ENCODE measurements at regions not wholly inside any gene's neighbourhood (a gene's known extent, or its start where the extent isn't known, plus 50 kb on each side); places are given as distances from the start of the nearest gene placed in this dataset.

- H3K4me3 ChIP-seq (ENCODE audit: low read depth, low read length) = no peak overlapping the region
- H3K27ac ChIP-seq (ENCODE audit: low read depth, low read length) = no peak overlapping the region
- H3K9me3 ChIP-seq (ENCODE audit: control insufficient read depth, insufficient read depth, low read length) = no peaks in the 10 kb centered on the region
- peaks cover 12% of the 10 kb centered on the region; the same call in 1 of the 2 replicates for H3K4me1 ChIP-seq (ENCODE audit: control insufficient read depth, insufficient read depth, low read length)
- no peaks in the 10 kb centered on the region for H3K36me3 ChIP-seq (ENCODE audit: control insufficient read depth, insufficient read depth, low read length)
- H3K27me3 ChIP-seq (ENCODE audit: control insufficient read depth, insufficient read depth, low read length) = no peaks in the 10 kb centered on the region
- H3K9ac ChIP-seq (ENCODE audit: low read depth, low read length) = no peak overlapping the region
Observed at GRCh38 chr9:23567516-23568165, 258.4 kb downstream of the ELAVL2 start.

- no peaks in the 10 kb centered on the region for H3K9me3 ChIP-seq (ENCODE audit: control insufficient read depth, insufficient read depth, low read length)
- H3K36me3 ChIP-seq (ENCODE audit: control insufficient read depth, insufficient read depth, low read length) = no peaks in the 10 kb centered on the region
- no peaks in the 10 kb centered on the region for H3K27me3 ChIP-seq (ENCODE audit: control insufficient read depth, insufficient read depth, low read length)
- H3K9ac ChIP-seq (ENCODE audit: low read depth, low read length) = no peak overlapping the region
- no peak overlapping the region for H3K4me3 ChIP-seq (ENCODE audit: low read depth, low read length)
- peaks cover 8% of the 10 kb centered on the region; the same call in 1 of the 2 replicates for H3K4me1 ChIP-seq (ENCODE audit: control insufficient read depth, insufficient read depth, low read length)
- no peak overlapping the region for H3K27ac ChIP-seq (ENCODE audit: low read depth, low read length)
Observed at GRCh38 chr9:23571414-23572104, 254.5 kb downstream of the ELAVL2 start.

- H3K9ac ChIP-seq (ENCODE audit: low read depth, low read length) = no peak overlapping the region
- H3K27me3 ChIP-seq (ENCODE audit: control insufficient read depth, insufficient read depth, low read length) = no peaks in the 10 kb centered on the region
- peaks cover 8% of the 10 kb centered on the region; the same call in 1 of the 2 replicates for H3K4me1 ChIP-seq (ENCODE audit: control insufficient read depth, insufficient read depth, low read length)
- H3K27ac ChIP-seq (ENCODE audit: low read depth, low read length) = no peak overlapping the region
- H3K9me3 ChIP-seq (ENCODE audit: control insufficient read depth, insufficient read depth, low read length) = no peaks in the 10 kb centered on the region
- no peaks in the 10 kb centered on the region for H3K36me3 ChIP-seq (ENCODE audit: control insufficient read depth, insufficient read depth, low read length)
- H3K4me3 ChIP-seq (ENCODE audit: low read depth, low read length) = no peak overlapping the region
Observed at GRCh38 chr9:23573800-23574199, 252.2 kb downstream of the ELAVL2 start.

GRCh38 chr9:23577611-23578010 is 248.4 kb downstream of the ELAVL2 start:
- Histone ChIP-seq H3K4me3 (ENCODE audit: low read depth, low read length) (no peak overlapping the region), H3K9me3 (ENCODE audit: control insufficient read depth, insufficient read depth, low read length) (no peaks in the 10 kb centered on the region), H3K9ac (ENCODE audit: low read depth, low read length) (no peak overlapping the region), H3K27me3 (ENCODE audit: control insufficient read depth, insufficient read depth, low read length) (no peaks in the 10 kb centered on the region), H3K27ac (ENCODE audit: low read depth, low read length) (no peak overlapping the region), H3K36me3 (ENCODE audit: control insufficient read depth, insufficient read depth, low read length) (no peaks in the 10 kb centered on the region), H3K4me1 (ENCODE audit: control insufficient read depth, insufficient read depth, low read length) (no peaks in the 10 kb centered on the region; the same call in 1 of the 2 replicates)

GRCh38 chr9:23581931-23582330 is 244.1 kb downstream of the ELAVL2 start:
- H3K9ac ChIP-seq (ENCODE audit: low read depth, low read length) = no peak overlapping the region
- no peaks in the 10 kb centered on the region for H3K9me3 ChIP-seq (ENCODE audit: control insufficient read depth, insufficient read depth, low read length)
- H3K36me3 ChIP-seq (ENCODE audit: control insufficient read depth, insufficient read depth, low read length) = no peaks in the 10 kb centered on the region
- no peak overlapping the region for H3K27ac ChIP-seq (ENCODE audit: low read depth, low read length)
- no peaks in the 10 kb centered on the region for H3K4me1 ChIP-seq (ENCODE audit: control insufficient read depth, insufficient read depth, low read length)
- no peaks in the 10 kb centered on the region for H3K27me3 ChIP-seq (ENCODE audit: control insufficient read depth, insufficient read depth, low read length)
- H3K4me3 ChIP-seq (ENCODE audit: low read depth, low read length) = no peak overlapping the region

- Histone ChIP-seq H3K27me3 (ENCODE audit: control insufficient read depth, insufficient read depth, low read length) (no peaks in the 10 kb centered on the region), H3K27ac (ENCODE audit: low read depth, low read length) (no peak overlapping the region), H3K4me1 (ENCODE audit: control insufficient read depth, insufficient read depth, low read length) (no peaks in the 10 kb centered on the region), H3K9me3 (ENCODE audit: control insufficient read depth, insufficient read depth, low read length) (no peaks in the 10 kb centered on the region), H3K36me3 (ENCODE audit: control insufficient read depth, insufficient read depth, low read length) (no peaks in the 10 kb centered on the region), H3K9ac (ENCODE audit: low read depth, low read length) (no peak overlapping the region), H3K4me3 (ENCODE audit: low read depth, low read length) (no peak overlapping the region)
Observed at GRCh38 chr9:23582836-23583235, 243.2 kb downstream of the ELAVL2 start.

DNA sequence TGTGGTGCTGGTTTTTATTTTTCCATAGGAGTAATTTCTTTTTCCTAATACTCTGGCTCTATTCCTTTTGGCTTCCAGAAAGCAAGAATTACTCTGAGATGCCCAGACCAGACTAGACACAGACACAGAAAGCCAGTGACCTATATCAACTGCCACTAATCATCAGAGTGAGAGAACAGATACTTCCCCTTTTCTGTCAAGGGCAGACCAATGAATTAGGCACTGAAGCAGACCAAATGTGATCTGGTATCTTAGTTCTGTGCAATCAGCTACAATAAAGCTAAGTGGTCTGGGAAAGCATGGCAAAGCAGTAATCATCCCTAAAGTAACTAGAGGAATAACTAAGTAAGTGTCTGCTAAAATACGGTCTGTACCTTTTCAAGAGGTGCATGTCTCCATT is 239.1 kb downstream of the ELAVL2 start:
- H3K4me3 ChIP-seq (ENCODE audit: low read depth, low read length) = no peak overlapping the region
- peaks cover 13% of the 10 kb centered on the region for H3K4me1 ChIP-seq (ENCODE audit: control insufficient read depth, insufficient read depth, low read length)
- H3K9ac ChIP-seq (ENCODE audit: low read depth, low read length) = no peak overlapping the region
- no peak overlapping the region for H3K27ac ChIP-seq (ENCODE audit: low read depth, low read length)
- no peaks in the 10 kb centered on the region for H3K36me3 ChIP-seq (ENCODE audit: control insufficient read depth, insufficient read depth, low read length)
- no peaks in the 10 kb centered on the region for H3K27me3 ChIP-seq (ENCODE audit: control insufficient read depth, insufficient read depth, low read length)
- no peaks in the 10 kb centered on the region for H3K9me3 ChIP-seq (ENCODE audit: control insufficient read depth, insufficient read depth, low read length)

- Histone ChIP-seq H3K9ac (ENCODE audit: low read depth, low read length) (no peak overlapping the region), H3K9me3 (ENCODE audit: control insufficient read depth, insufficient read depth, low read length) (no peaks in the 10 kb centered on the region), H3K4me3 (ENCODE audit: low read depth, low read length) (no peak overlapping the region), H3K27ac (ENCODE audit: low read depth, low read length) (no peak overlapping the region), H3K4me1 (ENCODE audit: control insufficient read depth, insufficient read depth, low read length) (peaks cover 15% of the 10 kb centered on the region), H3K27me3 (ENCODE audit: control insufficient read depth, insufficient read depth, low read length) (no peaks in the 10 kb centered on the region), H3K36me3 (ENCODE audit: control insufficient read depth, insufficient read depth, low read length) (no peaks in the 10 kb centered on the region)
Observed at GRCh38 chr9:23587433-23587832, 238.6 kb downstream of the ELAVL2 start.

DNA sequence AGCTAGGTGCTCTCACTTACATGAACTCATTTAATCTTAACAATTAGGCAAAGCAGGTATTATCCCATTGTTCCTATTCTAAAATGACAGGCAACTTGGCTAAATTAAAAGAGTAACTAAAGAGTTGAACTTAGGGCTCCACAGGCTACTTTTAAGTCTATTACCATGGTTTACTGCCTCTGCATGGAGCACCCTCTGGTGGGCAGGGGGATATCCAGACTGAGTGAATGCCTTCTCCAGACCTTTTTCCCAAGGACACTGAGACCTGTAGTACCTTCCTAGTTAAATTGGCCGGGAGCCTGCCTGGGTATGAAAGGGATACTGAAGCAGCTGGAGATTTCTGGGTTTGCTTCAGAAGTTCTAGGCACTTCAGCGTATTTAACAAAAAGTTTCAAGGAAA is 238.1 kb downstream of the ELAVL2 start:
- Histone ChIP-seq H3K27ac (ENCODE audit: low read depth, low read length) (no peak overlapping the region), H3K4me1 (ENCODE audit: control insufficient read depth, insufficient read depth, low read length) (peaks cover 15% of the 10 kb centered on the region), H3K36me3 (ENCODE audit: control insufficient read depth, insufficient read depth, low read length) (no peaks in the 10 kb centered on the region), H3K9me3 (ENCODE audit: control insufficient read depth, insufficient read depth, low read length) (no peaks in the 10 kb centered on the region), H3K9ac (ENCODE audit: low read depth, low read length) (no peak overlapping the region), H3K27me3 (ENCODE audit: control insufficient read depth, insufficient read depth, low read length) (no peaks in the 10 kb centered on the region), H3K4me3 (ENCODE audit: low read depth, low read length) (no peak overlapping the region)

GRCh38 chr9:23590276-23591000 is 235.6 kb downstream of the ELAVL2 start:
- Histone ChIP-seq H3K4me1 (ENCODE audit: control insufficient read depth, insufficient read depth, low read length) (peaks cover 15% of the 10 kb centered on the region), H3K9ac (ENCODE audit: low read depth, low read length) (no peak overlapping the region), H3K27me3 (ENCODE audit: control insufficient read depth, insufficient read depth, low read length) (no peaks in the 10 kb centered on the region), H3K9me3 (ENCODE audit: control insufficient read depth, insufficient read depth, low read length) (no peaks in the 10 kb centered on the region), H3K36me3 (ENCODE audit: control insufficient read depth, insufficient read depth, low read length) (no peaks in the 10 kb centered on the region), H3K27ac (ENCODE audit: low read depth, low read length) (no peak overlapping the region), H3K4me3 (ENCODE audit: low read depth, low read length) (no peak overlapping the region)

DNA sequence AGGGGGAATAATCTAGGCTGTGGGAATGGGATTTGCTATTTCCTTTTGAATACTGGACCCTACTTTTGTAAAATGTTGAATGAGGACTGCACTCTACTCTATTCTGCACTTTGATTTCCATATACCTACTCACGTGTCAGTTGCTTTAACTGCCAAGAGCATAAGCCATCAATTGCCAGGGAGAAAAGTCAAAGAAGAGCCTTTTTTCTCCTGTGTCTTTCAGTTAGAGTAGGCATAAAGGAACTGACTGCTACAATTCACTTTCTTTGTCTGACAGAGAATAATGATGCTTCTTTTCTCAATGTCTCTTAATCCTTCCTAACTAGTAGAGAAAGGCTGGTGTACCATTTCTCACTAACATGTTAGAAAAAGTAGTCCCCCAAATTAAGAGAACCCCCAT is 231.6 kb downstream of the ELAVL2 start:
- Histone ChIP-seq H3K9ac (ENCODE audit: low read depth, low read length) (no peak overlapping the region), H3K9me3 (ENCODE audit: control insufficient read depth, insufficient read depth, low read length) (no peaks in the 10 kb centered on the region), H3K36me3 (ENCODE audit: control insufficient read depth, insufficient read depth, low read length) (no peaks in the 10 kb centered on the region), H3K27me3 (ENCODE audit: control insufficient read depth, insufficient read depth, low read length) (no peaks in the 10 kb centered on the region), H3K4me1 (ENCODE audit: control insufficient read depth, insufficient read depth, low read length) (peaks cover 15% of the 10 kb centered on the region), H3K4me3 (ENCODE audit: low read depth, low read length) (no peak overlapping the region), H3K27ac (ENCODE audit: low read depth, low read length) (no peak overlapping the region)

Data from HUES48 (cell line).